Stimulated activated CD4-positive, alpha-beta T cell treated with anti-CD3 and anti-CD28 coated beads, Interleukin-4, amount 100 ng/mL, for 48 hours (primary cell): ENCODE measurements at regions not wholly inside any gene's neighbourhood (a gene's known extent, or its start where the extent isn't known, plus 50 kb on each side); places are given as distances from the start of the nearest gene placed in this dataset.

Experiments
- DNase-seq, 2 donors: peaks; one replicate each; pipeline ENCODE4 v3.0.0-alpha.2; 2020; ENCODE audit warnings: low read depth in 2 of 2

- DNase-seq = no peak
These were observed 154.5 kb upstream of the ANK2 start for GRCh38 chr4:112894951-112895350.

- DNase-seq = peak in 1 of 2 donors; percentile 1
These were observed 153.4 kb upstream of the ANK2 start for GRCh38 chr4:112895811-112896608.

GRCh38 chr4:112896609-112897190, 152.8 kb upstream of the ANK2 start:
- no peak for DNase-seq

- DNase-seq = no peak
These were observed 151.9 kb upstream of the ANK2 start for GRCh38 chr4:112897543-112897942.

- DNase-seq = no peak
These were observed 150.9 kb upstream of the ANK2 start for GRCh38 chr4:112898357-112899141.

GRCh38 chr4:112900416-112900815, 149.0 kb upstream of the ANK2 start:
- no peak for DNase-seq

- no peak for DNase-seq
These were observed 147.5 kb upstream of the ANK2 start for GRCh38 chr4:112901962-112902411.

- DNase-seq = no peak
These were observed 143.7 kb upstream of the ANK2 start for GRCh38 chr4:112905728-112906127.

GRCh38 chr4:112908511-112908910, 140.9 kb upstream of the ANK2 start:
- no peak for DNase-seq

- no peak for DNase-seq
These were observed 139.2 kb upstream of the ANK2 start for GRCh38 chr4:112910109-112910736.

GRCh38 chr4:112916868-112917267, 132.6 kb upstream of the ANK2 start:
- DNase-seq = no peak

GRCh38 chr4:112923516-112923915, 125.9 kb upstream of the ANK2 start:
- no peak for DNase-seq

GRCh38 chr4:112926819-112927218, 122.6 kb upstream of the ANK2 start:
- DNase-seq = no peak

- no peak for DNase-seq
These were observed 121.9 kb upstream of the ANK2 start for GRCh38 chr4:112927544-112927943.

GRCh38 chr4:112931001-112931400, 118.5 kb upstream of the ANK2 start:
- no peak for DNase-seq

- no peak for DNase-seq
These were observed 115.7 kb upstream of the ANK2 start for GRCh38 chr4:112933790-112934189.

GRCh38 chr4:112938461-112939058, 110.9 kb upstream of the ANK2 start:
- DNase-seq = no peak

GRCh38 chr4:112939901-112940300, 109.6 kb upstream of the ANK2 start:
- no peak for DNase-seq

- no peak for DNase-seq
These were observed 109.1 kb upstream of the ANK2 start for GRCh38 chr4:112940336-112940735.

- DNase-seq = no peak
These were observed 107.4 kb upstream of the ANK2 start for GRCh38 chr4:112942077-112942476.

GRCh38 chr4:112942997-112943396, 106.5 kb upstream of the ANK2 start:
- DNase-seq = no peak

- no peak for DNase-seq
These were observed 105.4 kb upstream of the ANK2 start for GRCh38 chr4:112944006-112944405.
